Activated naive CD4-positive, alpha-beta T cell treated with anti-CD3 and anti-CD28 coated beads, Interleukin-2, amount 50 U/mL, for 72 hours (primary cell): ENCODE measurements at regions not wholly inside any gene's neighbourhood (a gene's known extent, or its start where the extent isn't known, plus 50 kb on each side); places are given as distances from the start of the nearest gene placed in this dataset.
"Not testable (repeated sequence)": the region's sequence is repeated elsewhere in the genome, so short reads cannot be mapped to it uniquely, and the experiment has no call there.

Source experiments
- ATAC-seq, 2 donors: fragments of 150-1000 bp; cut with Tn5 transposase; 2 replicates each; pipeline ENCODE4 v1.10.0; 2021; ENCODE audit warnings: mild to moderate bottlenecking in 2 of 2, moderate library complexity in 2 of 2
- DNase-seq, 2 donors: peaks; one replicate each; pipeline ENCODE4 v3.0.0; 2021 to 2022; ENCODE audit warnings: low spot score in 2 of 2
- H3K27ac Mint-ChIP-seq, 2 donors: one replicate each; pipeline ENCODE4 v1.8.0; 2022; ENCODE audit warnings: mild to moderate bottlenecking in 2 of 2, mixed read lengths in 2 of 2
- H3K36me3 Mint-ChIP-seq, 2 donors: one replicate each; pipeline ENCODE4 v1.8.0; 2022; ENCODE audit warnings: mixed read lengths in 2 of 2
- H3K9me3 Mint-ChIP-seq, 2 donors: one replicate each; pipeline ENCODE4 v1.8.0; 2022; ENCODE audit warnings: mixed read lengths in 2 of 2

GRCh38 chr1:238604357-238604756 lies 713.6 kb upstream of the ZP4 start:
- ATAC-seq (no peak), DNase-seq (no peak)
- no peak overlapping the region for H3K27ac Mint-ChIP-seq
- H3K36me3 Mint-ChIP-seq = no peaks in the 10 kb centered on the region
- H3K9me3 Mint-ChIP-seq = peaks cover 7 to 11% of the 10 kb centered on the region in 2 donors

- ATAC-seq, H3K36me3 Mint-ChIP-seq, DNase-seq, H3K27ac Mint-ChIP-seq, H3K9me3 Mint-ChIP-seq: not testable (repeated sequence)
Observed at GRCh38 chr1:238601604-238602003, 710.9 kb upstream of the ZP4 start.

GRCh38 chr1:238596703-238597102 lies 706.0 kb upstream of the ZP4 start:
- DNase-seq (no peak), ATAC-seq (no peak)
- H3K9me3 Mint-ChIP-seq = peaks cover 4% of the 10 kb centered on the region in 2 donors
- H3K36me3 Mint-ChIP-seq = no peaks in the 10 kb centered on the region
- no peak overlapping the region for H3K27ac Mint-ChIP-seq

GRCh38 chr1:238592621-238593020 lies 701.9 kb upstream of the ZP4 start:
- no peaks in the 10 kb centered on the region for H3K36me3 Mint-ChIP-seq
- no peak for DNase-seq
- H3K27ac Mint-ChIP-seq = no peak overlapping the region
- ATAC-seq = no peak
- H3K9me3 Mint-ChIP-seq = peaks cover 8 to 9% of the 10 kb centered on the region in 2 donors

- Mint-ChIP-seq H3K36me3 (no peaks in the 10 kb centered on the region), H3K27ac (no peak overlapping the region), H3K9me3 (peaks cover 4 to 11% of the 10 kb centered on the region in 2 donors)
- no peak for DNase-seq
- ATAC-seq = no peak
Observed at GRCh38 chr1:238589843-238590435, 699.2 kb upstream of the ZP4 start.

- no peak for ATAC-seq
- no peak overlapping the region for H3K27ac Mint-ChIP-seq
- H3K36me3 Mint-ChIP-seq = no peaks in the 10 kb centered on the region
- no peak for DNase-seq
- H3K9me3 Mint-ChIP-seq = peaks cover 0 to 3% of the 10 kb centered on the region in 2 donors
Observed at GRCh38 chr1:238582816-238583215, 692.1 kb upstream of the ZP4 start.

GRCh38 chr1:238581332-238581731 lies 690.6 kb upstream of the ZP4 start:
- DNase-seq = no peak
- H3K9me3 Mint-ChIP-seq = no peaks in the 10 kb centered on the region
- H3K27ac Mint-ChIP-seq = no peak overlapping the region
- ATAC-seq = no peak
- H3K36me3 Mint-ChIP-seq = no peaks in the 10 kb centered on the region

- Mint-ChIP-seq H3K27ac (no peak overlapping the region), H3K9me3 (peaks cover 16 to 21% of the 10 kb centered on the region in 2 donors), H3K36me3 (no peaks in the 10 kb centered on the region)
- no peak for DNase-seq
- ATAC-seq = no peak
Observed at GRCh38 chr1:238568735-238569134, 678.0 kb upstream of the ZP4 start.

GRCh38 chr1:238562341-238562740 lies 671.6 kb upstream of the ZP4 start:
- Mint-ChIP-seq H3K9me3 (peaks cover 25 to 33% of the 10 kb centered on the region in 2 donors), H3K36me3 (peaks cover 0 to 5% of the 10 kb centered on the region in 2 donors), H3K27ac (no peak overlapping the region)
- ATAC-seq (no peak), DNase-seq (no peak)

- Mint-ChIP-seq H3K27ac (no peak overlapping the region), H3K9me3 (peaks cover 12% of the 10 kb centered on the region in 2 donors), H3K36me3 (peaks cover 0 to 5% of the 10 kb centered on the region in 2 donors)
- no peak for DNase-seq
- ATAC-seq = no peak
Observed at GRCh38 chr1:238558746-238559145, 668.0 kb upstream of the ZP4 start.

GRCh38 chr1:238558156-238558555 lies 667.4 kb upstream of the ZP4 start:
- H3K27ac Mint-ChIP-seq = no peak overlapping the region
- peaks cover 6% of the 10 kb centered on the region in 2 donors for H3K9me3 Mint-ChIP-seq
- no peak for DNase-seq
- peaks cover 0 to 5% of the 10 kb centered on the region in 2 donors for H3K36me3 Mint-ChIP-seq
- no peak for ATAC-seq

GRCh38 chr1:238552271-238552670 lies 661.5 kb upstream of the ZP4 start:
- Mint-ChIP-seq H3K9me3 (peaks cover 1 to 5% of the 10 kb centered on the region in 2 donors), H3K27ac (no peak overlapping the region), H3K36me3 (no peaks in the 10 kb centered on the region)
- ATAC-seq = no peak
- DNase-seq = no peak

GRCh38 chr1:238549137-238549536 lies 658.4 kb upstream of the ZP4 start:
- no peak overlapping the region for H3K27ac Mint-ChIP-seq
- H3K36me3 Mint-ChIP-seq = no peaks in the 10 kb centered on the region
- H3K9me3 Mint-ChIP-seq = peaks cover 6 to 11% of the 10 kb centered on the region in 2 donors
- DNase-seq (no peak), ATAC-seq (no peak)

- ATAC-seq (no peak), DNase-seq (no peak)
- Mint-ChIP-seq H3K9me3 (peaks cover 6 to 11% of the 10 kb centered on the region in 2 donors), H3K36me3 (no peaks in the 10 kb centered on the region), H3K27ac (no peak overlapping the region)
Observed at GRCh38 chr1:238546118-238546517, 655.4 kb upstream of the ZP4 start.

- ATAC-seq = no peak
- no peaks in the 10 kb centered on the region for H3K36me3 Mint-ChIP-seq
- H3K27ac Mint-ChIP-seq = no peak overlapping the region
- H3K9me3 Mint-ChIP-seq = peaks cover 9 to 12% of the 10 kb centered on the region in 2 donors
- DNase-seq = no peak
Observed at GRCh38 chr1:238537641-238538040, 646.9 kb upstream of the ZP4 start.

- DNase-seq = no peak
- Mint-ChIP-seq H3K36me3 (no peaks in the 10 kb centered on the region), H3K27ac (no peak overlapping the region), H3K9me3 (peaks cover 4 to 12% of the 10 kb centered on the region in 2 donors)
- ATAC-seq = no peak
Observed at GRCh38 chr1:238530209-238530851, 639.6 kb upstream of the ZP4 start.

GRCh38 chr1:238517711-238518110 lies 627.0 kb upstream of the ZP4 start:
- DNase-seq (no peak), ATAC-seq (no peak)
- Mint-ChIP-seq H3K9me3 (peaks cover 6 to 8% of the 10 kb centered on the region in 2 donors), H3K27ac (no peak overlapping the region), H3K36me3 (peaks cover 0 to 4% of the 10 kb centered on the region in 2 donors)

GRCh38 chr1:238501290-238501689 lies 610.6 kb upstream of the ZP4 start:
- Mint-ChIP-seq H3K9me3 (peaks cover 12 to 17% of the 10 kb centered on the region in 2 donors), H3K36me3 (no peaks in the 10 kb centered on the region), H3K27ac (no peak overlapping the region)
- no peak for ATAC-seq
- no peak for DNase-seq
